Transverse colon (tissue), 4 donors: ENCODE measurements at regions not wholly inside any gene's neighbourhood (a gene's known extent, or its start where the extent isn't known, plus 50 kb on each side); places are given as distances from the start of the nearest gene placed in this dataset.

Experiments
- CTCF ChIP-seq, 5 experiments: fragments of 200-600 bp in 3 of 5; fragments of 450-650 bp in 2 of 5; sonication (generic) in 3 of 5; IDR thresholded peaks; 1 replicate in 2 of 5; 2 replicates in 3 of 5; pipeline ENCODE4 v1.5.1; 2016 to 2017; ENCODE audit warnings: antibody characterized with exemption in 5 of 5, inconsistent platforms in 3 of 5, mild to moderate bottlenecking in 2 of 5, moderate library complexity in 1 of 5
- POLR2A ChIP-seq: fragments of 450-650 bp; IDR thresholded peaks from one replicate; pipeline ENCODE4 v1.6.1; 2016; ENCODE audit warnings: antibody characterized with exemption, mild to moderate bottlenecking, moderate library complexity
- POLR2AphosphoS5 ChIP-seq, 3 donors: sonication (generic); formaldehyde crosslinking; IDR thresholded peaks; one replicate each; pipeline ENCODE4 v1.6.1; 2016; ENCODE audit warnings: antibody characterized with exemption in 3 of 3

GRCh38 chr6:119950681-119951080, 601.1 kb upstream of the MAN1A1 start:
- TF ChIP-seq POLR2AphosphoS5 (IDR thresholded peaks at IDR 0.05) (no peak), CTCF (IDR thresholded peaks at IDR 0.05) (no peak), POLR2A (no peak)
